LHCN-M2 (cell line): ENCODE measurements at regions not wholly inside any gene's neighbourhood (a gene's known extent, or its start where the extent isn't known, plus 50 kb on each side); places are given as distances from the start of the nearest gene placed in this dataset.
A peak's percentile ranks its signal among the peaks of the same experiment; 100 is the strongest.
"Not testable (repeated sequence)": the region's sequence is repeated elsewhere in the genome, so short reads cannot be mapped to it uniquely, and the experiment has no call there.

Experiments
- DNase-seq: peaks from one replicate; pipeline ENCODE4 v3.0.0-alpha.2; 2012; ENCODE audit warnings: low read depth

DNA sequence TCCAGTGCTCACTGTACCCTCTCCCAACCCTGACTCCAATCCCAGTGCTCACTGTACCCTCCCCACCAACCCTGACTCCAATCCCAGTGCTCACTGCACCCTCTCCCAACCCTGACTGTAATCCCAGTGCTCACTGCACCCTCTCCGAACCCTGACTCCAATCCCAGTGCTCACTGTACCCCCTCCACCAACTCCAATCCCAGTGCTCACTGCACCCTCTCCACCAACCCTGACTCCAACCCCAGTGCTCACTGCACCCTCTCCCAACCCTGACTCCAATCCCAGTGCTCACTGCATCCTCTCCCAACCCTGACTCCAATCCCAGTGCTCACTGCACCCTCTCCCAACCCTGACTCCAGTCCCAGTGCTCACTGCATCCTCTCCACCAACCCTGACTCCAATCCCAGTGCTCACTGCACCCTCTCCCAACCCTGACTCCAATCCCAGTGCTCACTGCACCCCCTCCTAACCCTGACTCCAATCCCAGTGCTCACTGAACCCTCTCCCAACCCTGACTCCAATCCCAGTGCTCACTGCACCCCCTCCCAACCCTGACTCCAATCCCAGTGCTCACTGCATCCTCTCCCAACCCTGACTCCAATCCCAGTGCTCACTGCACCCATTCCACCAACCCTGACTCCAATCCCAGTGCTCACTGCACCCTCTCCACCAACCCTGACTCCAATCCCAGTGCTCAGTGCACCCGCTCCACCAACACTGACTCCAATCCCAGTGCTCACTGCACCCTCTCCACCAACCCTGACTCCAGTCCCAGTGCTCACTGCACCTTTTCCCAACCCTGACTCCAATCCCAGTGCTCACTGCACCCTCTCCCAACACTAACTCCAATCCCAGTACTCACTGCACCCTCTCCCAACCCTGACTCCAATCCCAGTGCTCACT lies 136.3 kb upstream of the ZNF618 start:
- not testable (repeated sequence) for DNase-seq

DNA sequence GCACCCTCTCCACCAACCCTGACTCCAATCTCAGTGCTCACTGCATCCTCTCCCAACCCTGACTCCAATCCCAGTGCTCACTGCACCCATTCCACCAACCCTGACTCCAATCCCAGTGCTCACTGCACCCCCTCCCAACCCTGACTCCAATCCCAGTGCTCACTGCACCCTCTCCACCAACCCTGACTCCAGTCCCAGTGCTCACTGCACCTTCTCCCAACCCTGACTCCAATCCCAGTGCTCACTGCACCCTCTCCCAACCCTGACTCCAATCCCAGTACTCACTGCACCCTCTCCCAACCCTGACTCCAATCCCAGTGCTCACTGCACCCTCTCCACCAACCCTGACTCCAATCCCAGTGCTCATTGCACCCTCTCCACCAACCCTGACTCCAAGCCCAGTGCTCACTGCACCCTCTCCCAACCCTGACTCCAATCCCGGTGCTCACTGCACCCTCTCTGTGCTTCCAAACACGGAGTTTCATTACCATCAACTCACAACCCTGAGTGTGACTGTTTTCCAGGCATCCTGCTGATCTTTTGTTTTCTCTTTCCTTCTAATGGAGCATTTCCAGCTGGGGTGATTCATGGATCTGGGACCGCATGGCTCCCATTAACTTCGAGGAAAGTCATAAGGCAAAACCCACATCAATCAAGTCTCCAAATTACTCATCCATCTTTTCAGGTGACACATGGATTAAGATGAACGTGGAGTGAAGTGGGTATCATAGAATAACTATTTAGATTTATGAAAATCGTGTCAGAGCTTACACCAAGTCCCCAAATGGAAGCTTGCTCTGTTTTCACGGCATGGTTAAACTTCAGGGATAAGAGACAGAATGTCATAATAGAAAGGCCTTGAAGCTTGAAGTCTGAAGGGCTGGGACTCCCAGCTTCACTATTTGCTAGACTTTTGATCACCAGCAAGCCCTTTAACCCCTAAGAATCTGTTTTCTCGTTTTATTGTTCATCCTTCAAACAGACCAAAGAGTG lies 135.3 kb upstream of the ZNF618 start:
- peak; percentile 88 for DNase-seq

DNA sequence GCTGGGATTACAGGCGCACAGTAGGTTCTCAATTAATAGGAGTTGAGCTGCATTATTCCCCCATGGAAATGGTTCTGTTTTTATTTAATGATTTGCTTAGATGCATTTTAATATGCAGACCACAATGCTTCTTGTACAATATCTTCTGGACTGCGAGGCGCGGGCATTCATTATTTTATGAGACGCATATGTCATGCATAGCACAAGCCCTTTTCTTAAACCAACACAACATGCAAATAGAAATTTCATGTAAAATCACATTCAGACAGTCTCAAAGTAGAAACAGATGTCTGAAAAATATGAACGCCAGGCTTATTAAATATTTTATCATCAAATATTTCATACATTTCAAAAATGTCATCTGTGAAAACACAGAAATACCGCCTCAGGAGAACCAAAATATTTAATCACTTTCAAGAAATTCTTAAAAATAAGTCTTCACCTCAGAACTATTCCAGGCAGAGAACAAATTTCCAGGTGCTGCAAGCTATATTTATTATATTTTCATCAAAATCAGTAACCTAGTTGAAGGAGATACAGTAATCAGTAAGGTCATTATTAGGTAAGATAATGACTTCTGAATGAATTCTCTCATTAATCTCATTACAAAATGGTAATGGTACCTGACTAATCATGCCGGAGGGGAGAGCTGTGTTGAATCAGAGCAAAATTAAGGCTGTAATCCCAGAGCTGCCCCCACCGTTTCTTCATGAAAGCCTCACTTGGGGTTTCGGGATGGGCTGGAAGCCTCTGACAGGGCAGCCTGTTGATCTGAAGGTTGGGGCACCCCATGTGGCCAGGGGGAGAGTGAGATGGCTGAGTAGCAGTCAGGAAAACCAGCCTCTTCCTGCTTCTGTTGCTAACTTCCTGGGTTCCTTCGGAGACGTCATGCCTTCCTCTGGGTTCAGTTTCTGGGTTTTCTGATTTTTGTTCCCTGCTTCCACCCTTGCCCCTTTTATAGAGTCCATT lies 133.9 kb upstream of the ZNF618 start:
- DNase-seq: no peak

DNA sequence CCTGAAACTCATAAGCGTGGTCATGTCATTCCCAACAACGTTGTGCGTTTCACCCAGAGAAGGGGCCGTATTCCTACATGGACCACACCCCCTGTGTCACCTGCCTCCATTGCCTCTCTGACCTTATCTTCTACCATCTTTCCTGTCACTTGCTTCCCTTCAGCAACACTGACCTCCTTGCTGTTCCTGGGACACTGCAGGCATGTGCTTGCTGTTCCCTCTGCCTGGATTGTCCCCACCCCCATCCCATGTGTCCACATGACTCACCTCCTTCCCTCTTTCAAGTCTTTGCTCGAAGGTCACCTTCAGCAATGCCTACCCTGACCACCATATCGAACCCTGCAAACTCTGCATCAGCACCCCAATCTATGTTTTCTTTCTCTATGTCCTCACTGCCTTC lies 133.2 kb upstream of the ZNF618 start:
- no peak for DNase-seq

DNA sequence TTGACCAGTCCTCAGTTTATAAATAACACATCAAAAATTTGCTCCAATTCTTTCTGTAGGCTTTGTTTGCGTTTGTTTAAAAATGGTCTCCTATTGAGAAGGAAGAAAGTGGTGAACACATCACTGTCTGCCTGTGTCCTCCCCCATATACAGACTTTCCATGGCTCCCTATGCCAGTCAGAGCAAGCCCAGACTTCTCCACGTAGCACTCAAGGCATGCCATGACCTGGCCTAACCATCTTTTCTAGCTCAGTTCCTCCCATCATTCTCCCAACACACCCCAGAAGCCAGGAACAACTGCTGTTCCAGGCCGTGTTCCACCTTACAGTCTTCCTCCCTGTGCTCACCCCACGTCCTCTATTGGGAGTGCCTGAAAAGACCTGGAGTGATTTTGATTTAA lies 129.6 kb upstream of the ZNF618 start:
- no peak for DNase-seq

DNA sequence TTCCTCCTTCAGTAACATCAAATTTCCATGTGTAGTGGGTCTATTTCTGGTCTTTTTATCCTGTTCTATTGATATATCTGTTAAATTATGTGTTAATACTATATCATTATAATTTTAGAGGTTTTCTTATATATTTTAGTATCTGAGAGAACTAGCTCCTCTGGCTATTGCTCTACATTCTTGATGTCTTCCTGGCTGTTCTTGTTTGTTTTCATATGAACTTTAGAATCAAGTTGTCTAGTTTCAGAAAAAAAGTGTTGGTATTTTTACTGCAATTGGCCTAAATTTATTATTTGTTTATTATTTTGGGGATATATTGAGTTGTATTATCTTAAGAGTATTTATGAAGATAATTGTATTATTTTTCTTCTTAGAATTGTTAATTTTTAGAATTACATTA lies 128.0 kb upstream of the ZNF618 start:
- DNase-seq: no peak

DNA sequence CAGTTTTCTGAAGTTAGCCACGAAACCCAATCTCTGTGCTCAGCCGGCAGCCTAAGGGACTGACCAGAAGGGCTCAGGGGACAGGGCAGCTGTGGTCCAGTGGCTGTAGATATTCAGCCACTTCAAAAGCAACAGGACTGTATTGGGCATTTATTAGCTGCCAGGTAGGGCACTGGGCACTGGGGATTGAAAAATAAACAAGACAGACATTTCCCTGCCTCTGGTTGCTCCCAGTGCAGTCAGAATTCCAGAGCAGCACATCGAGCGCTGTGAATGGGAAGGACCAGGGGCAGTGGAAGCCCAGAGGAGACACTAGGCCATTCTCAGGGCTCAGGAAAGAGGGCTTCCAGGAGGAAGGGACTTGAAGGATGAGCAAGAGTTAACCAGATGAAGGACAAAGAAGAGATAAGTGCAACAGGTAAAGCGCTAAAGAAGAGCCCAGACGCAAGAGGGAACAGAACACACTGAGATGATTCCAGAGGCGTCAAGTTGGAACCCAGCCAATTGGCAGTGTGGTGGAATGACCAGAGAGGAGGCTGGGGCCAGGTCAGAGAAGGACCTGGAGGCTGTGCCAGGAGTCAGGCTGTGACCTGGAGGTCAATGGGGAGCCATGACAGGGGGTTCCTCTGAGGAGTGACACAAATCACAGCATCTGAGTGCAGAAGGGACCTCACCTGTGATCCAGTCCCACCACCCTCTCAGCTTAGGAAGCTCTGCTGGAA lies 122.5 kb upstream of the ZNF618 start:
- no peak for DNase-seq

DNA sequence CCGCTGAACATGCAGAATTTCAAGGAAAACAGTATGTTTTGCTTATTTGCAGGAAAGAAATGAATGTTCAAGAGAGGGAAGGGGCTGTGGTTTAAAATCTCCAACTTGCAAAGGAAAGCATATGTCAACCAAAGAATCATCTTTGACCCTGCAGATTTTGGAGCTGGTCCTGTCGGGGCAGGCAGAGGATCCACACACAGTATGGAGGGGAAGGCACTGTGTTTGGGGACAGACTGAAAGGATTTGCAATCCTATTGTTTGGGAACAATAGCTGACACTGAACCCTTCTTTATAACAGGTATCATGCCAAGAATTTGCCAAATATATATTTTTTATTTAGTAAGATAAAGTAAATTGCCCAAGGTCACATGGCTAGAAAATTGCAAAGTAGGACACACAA lies 121.4 kb upstream of the ZNF618 start:
- no peak for DNase-seq

DNA sequence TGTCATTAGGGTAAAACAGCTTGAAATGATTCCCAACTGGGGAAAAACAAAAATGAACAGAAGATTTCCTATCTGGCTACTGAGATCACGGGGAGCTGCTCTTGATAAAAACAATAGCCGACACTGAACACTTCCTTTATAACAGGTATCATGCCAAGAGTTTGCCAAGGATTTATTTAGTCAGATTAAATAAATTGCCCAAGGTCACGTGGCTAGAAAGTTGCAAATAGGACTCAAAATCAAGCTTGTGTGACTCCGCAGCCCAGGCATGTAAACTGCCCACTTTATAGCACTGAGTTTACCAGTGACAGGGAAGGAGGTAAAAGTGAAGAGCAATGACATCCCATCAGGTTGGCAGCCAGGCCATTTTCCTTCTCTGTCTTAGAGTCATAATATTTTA lies 120.7 kb upstream of the ZNF618 start:
- DNase-seq: no peak

DNA sequence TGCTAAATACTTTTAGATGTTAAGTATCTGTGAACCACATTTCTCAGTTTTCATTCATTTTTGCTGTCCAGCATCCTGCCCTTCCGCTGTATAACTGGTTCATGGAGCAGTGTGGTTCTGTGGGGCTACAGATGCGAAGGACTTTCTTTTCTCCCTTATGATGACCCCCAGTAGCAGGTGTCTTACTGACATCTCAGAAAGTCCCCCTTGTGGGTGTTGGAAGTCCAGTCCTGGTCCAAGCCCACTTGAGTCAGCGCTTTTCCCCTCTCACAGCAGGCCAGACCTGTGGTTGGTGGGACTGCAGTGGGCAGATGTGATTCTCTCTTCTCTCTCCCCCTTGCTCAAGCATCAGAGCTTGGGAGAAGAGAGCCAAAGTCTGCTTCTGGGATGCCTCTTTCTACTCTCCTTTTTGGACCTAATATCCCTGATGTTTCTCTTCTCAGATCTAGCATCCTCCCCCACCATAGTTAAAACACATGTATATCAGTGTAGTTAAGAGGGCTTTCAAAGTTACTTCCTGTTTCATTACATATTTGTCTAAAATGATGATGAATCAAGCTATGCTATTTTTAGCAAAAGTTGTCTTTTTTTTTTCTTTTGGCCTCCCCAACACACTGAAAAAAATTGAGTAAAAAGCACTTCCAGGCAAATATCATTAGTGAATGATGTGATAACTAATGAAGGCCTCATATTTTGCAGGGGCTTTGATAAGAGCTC lies 119.5 kb upstream of the ZNF618 start:
- DNase-seq: no peak

DNA sequence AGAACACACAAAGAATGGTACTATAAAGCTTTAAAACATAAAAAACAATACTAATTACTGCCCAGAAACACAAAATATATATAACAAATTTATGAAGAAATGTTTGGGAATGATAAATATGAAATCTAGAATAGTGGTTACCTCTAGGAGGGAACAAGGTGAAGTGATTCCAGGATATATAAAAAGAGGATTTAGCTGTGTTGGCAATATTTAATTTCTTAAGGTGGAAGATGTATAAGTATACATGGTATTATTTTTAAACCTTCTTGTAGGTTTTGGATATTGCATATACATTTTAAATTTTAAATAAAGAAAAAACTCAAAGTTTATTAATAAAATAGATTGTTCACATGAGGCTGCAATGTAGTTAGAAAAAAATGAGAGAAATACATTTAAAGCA lies 112.7 kb upstream of the ZNF618 start:
- DNase-seq: no peak

DNA sequence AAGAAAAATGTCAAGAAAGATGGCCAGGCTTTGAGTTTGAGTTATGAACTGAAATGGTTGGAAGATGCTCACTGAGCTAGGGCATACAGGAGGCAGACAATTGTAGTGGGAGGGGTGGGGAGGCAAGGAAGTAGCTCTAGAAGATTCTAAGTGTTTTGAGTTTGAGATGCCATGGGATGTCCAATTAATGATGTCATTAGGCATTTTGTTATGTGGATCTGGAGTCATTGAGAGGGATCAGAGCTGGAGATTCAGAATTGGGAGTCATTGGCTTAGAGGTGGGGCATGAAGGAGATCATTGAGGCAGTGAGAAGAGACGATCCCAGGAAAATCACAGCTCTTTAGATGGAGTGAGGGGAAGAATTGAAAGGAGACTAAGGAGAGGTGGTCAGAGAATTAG lies 111.5 kb upstream of the ZNF618 start:
- DNase-seq: no peak

DNA sequence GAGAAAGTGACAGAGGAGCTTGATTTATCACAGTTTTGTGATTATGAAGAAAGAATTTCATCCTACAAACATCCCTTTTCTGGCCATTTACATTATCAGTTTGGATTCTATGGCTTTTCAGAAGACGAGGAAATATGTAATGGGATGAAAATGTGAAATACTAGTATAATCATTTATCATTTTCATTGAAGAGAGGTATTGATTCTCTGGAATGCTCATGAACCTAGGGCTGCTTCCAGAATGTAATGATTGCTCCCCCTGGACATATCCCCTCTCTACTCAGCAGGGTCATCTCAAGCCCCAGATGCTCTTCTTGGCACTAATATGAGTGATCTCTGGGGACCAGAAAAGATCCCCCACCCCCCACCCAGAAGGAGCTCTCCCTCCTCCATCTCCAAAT lies 106.7 kb upstream of the ZNF618 start:
- DNase-seq: no peak

DNA sequence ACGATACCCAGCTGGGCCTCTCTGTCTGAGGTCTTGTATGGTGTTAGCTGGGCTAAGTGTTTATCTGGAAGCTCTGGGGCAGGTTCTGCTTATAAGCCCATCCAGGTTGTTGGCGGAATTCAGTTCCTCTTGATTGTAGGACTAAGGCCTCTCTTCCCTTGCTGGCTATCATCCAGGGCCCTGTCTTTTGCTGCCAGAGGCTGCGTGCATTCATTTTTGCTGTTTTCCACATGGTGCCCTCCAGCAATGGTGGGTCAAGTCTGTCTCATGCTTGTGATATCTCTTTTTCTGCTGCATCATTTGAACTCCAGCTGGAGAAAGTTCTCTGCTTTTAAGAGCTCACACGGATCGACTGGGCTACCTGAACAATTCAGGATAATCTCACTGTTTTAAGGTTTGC lies 105.7 kb upstream of the ZNF618 start:
- no peak for DNase-seq

DNA sequence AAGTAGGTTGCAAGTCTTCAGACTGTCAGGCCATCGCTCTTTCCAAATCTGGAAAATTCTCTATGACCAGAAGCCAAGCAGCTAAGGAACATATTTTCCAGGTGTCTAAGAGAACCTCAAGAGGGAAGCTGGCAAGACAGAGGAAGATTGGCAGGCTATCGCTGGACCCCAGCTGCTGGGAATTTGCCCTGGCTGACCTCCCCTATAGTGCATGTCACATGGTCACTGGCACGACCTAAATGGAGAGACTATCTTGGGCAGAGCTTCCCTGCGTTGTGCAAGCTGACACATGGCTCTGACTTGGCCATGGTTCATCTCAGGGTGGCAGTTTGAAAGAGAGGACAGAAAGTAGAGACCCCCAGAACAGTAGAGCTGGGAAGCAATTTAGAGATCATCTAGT lies 104.9 kb upstream of the ZNF618 start:
- DNase-seq: peak; percentile 29

DNA sequence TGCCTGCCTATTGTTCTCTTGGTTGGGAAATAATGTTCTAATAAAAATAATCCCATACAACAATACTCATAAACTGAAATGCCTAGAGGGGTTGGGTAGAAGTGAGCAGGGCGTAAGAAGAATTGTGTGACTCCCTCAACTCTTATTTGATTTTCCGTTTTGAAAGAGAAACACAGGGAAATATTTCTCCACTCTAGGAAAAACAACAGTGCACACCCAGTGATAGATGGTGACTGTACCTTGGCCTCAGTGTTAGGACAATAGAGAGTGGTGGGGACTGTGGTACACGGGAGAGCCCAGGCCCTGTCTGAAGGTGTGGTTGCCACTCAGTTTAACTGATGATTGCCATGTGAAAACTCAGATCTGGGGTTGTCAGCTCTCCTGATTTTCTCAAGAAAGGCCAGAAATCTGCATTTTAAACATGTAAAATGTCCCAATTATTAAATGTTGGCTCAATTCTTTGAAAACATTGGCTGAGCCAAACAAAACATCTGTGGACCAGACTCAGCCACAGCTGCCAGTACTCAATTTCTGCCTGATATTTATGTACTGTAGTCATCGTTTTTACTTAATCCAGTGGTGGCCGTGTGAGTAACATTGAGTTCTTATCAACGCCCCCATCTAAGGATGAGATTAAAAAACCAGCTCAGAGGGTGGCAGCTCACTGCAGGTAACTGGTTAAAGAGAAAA lies 103.8 kb upstream of the ZNF618 start:
- peak; percentile 81 for DNase-seq

DNA sequence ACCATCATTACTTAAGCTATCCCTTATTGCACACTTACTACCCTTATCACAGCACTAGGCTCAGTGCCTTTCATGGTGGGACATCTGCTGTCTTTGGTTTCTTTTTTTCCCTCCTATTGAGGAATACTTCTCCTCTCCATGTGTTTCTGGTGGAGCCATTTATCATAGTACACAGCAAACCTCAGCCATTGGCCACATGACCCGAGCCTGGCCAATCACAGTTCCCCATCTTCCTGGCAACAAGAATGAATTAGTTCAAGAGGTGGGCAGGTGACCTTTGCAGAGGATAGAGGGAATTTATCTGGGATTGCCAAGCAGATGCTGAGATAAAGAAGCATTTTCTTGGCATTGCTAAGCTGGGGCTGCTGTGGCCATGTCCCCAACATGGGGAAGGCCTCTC lies 101.1 kb upstream of the ZNF618 start:
- DNase-seq: no peak

DNA sequence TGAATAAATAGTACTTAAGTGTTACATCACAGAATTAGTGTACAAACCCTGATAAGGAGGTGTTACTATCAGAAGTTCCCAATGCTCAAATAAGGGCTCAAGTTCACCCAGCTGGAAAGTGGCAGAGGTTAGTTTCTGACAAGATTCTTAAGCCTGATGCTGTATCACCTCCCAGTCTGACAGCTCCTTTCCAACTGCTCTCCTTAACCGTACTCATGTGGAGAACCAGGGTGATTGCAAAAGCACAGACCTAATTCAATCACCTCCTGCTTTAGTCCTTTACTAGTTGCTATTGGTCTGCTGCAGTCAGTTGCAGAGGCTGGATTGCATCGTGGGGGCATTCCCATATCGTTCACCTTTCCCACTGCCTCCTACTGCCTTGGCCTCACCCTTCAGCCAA lies 100.4 kb upstream of the ZNF618 start:
- DNase-seq: no peak

DNA sequence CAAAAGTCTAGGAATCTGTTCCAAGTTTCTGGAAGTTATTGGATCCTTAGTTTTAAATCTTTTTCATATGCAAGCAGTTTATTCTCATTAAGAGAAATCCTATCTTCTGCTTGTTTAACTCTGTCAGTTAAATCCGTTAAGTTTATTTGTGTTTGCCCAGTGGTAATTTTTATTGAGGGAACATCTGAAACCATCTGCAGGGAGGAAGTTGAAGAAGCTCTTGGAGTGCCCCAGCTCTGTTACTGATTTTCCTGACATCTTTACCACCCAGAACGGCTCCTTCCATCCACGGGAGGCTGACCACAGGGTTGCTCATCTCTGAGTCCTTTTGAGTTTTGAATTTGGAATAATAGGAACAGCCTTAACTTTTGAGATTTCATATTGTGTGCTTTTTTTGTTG lies 99.9 kb upstream of the ZNF618 start:
- no peak for DNase-seq
